Activated naive CD4-positive, alpha-beta T cell treated with anti-CD3 and anti-CD28 coated beads for 36 hours (primary cell): ENCODE measurements at regions not wholly inside any gene's neighbourhood (a gene's known extent, or its start where the extent isn't known, plus 50 kb on each side); places are given as distances from the start of the nearest gene placed in this dataset.

Experiments used
- CTCF ChIA-PET: fragments of 350-600 bp; sonication (Branson Sonifier 250); formaldehyde crosslinking; loops from one replicate; lab custom pipeline; 2021; ENCODE audit warnings: antibody characterized with exemption; lab: Charles Lee
- DNase-seq: peaks from one replicate; pipeline ENCODE4 v3.0.0-alpha.2; 2020
- H3K27ac Mint-ChIP-seq: one replicate; pipeline ENCODE4 v1.8.0; 2021; ENCODE audit warnings: mild to moderate bottlenecking, mixed read lengths
- H3K27me3 Mint-ChIP-seq: one replicate; pipeline ENCODE4 v1.8.0; 2021; ENCODE audit warnings: low read depth, mixed read lengths
- H3K36me3 Mint-ChIP-seq: one replicate; pipeline ENCODE4 v1.8.0; 2021; ENCODE audit warnings: low read depth, mixed read lengths
- H3K4me1 Mint-ChIP-seq: one replicate; pipeline ENCODE4 v1.8.0; 2021; ENCODE audit warnings: low read depth, mixed read lengths
- H3K4me3 Mint-ChIP-seq: one replicate; pipeline ENCODE4 v1.8.0; 2021; ENCODE audit warnings: mild to moderate bottlenecking, moderate library complexity, mixed read lengths
- H3K9me3 Mint-ChIP-seq: one replicate; pipeline ENCODE4 v1.8.0; 2021; ENCODE audit warnings: mixed read lengths
- intact Hi-C: fragments of 100-400 bp; cut with micrococcal nuclease; formaldehyde crosslinking; loops from one replicate; pipeline ENCODE4 v1.15.1; 2023

- DNase-seq, result no peak
- no peak overlapping the region for H3K27ac Mint-ChIP-seq
- intact Hi-C loops, result no loop called here
- peaks cover 9% of the 10 kb centered on the region for H3K27me3 Mint-ChIP-seq
- no peaks in the 10 kb centered on the region for H3K36me3 Mint-ChIP-seq
- no peak overlapping the region for H3K4me3 Mint-ChIP-seq
- peaks cover 2% of the 10 kb centered on the region for H3K9me3 Mint-ChIP-seq
- CTCF ChIA-PET, result no interaction called here
- H3K4me1 Mint-ChIP-seq, result no peaks in the 10 kb centered on the region
Measured at GRCh38 chr15:94130504-94130903, 100.9 kb upstream of the MCTP2 start.

- no peak overlapping the region for H3K4me3 Mint-ChIP-seq
- no peak for DNase-seq
- CTCF ChIA-PET, result interaction anchor here (0.6 kb wide), 1 partner anchor 1010 kb away, joined by 3 read pairs; no protein-coding TSS in a partner anchor
- no peaks in the 10 kb centered on the region for H3K36me3 Mint-ChIP-seq
- peaks cover 7% of the 10 kb centered on the region for H3K27me3 Mint-ChIP-seq
- H3K27ac Mint-ChIP-seq, result no peak overlapping the region
- intact Hi-C loops, result no loop called here
- H3K9me3 Mint-ChIP-seq, result no peaks in the 10 kb centered on the region
- no peaks in the 10 kb centered on the region for H3K4me1 Mint-ChIP-seq
Measured at GRCh38 chr15:94127006-94127405, 104.4 kb upstream of the MCTP2 start.

GRCh38 chr15:94125698-94126097 lies 105.7 kb upstream of the MCTP2 start:
- Mint-ChIP-seq H3K4me3 (no peak overlapping the region), H3K4me1 (no peaks in the 10 kb centered on the region), H3K36me3 (no peaks in the 10 kb centered on the region), H3K27ac (no peak overlapping the region), H3K9me3 (no peaks in the 10 kb centered on the region), H3K27me3 (peaks cover 3% of the 10 kb centered on the region)
- CTCF ChIA-PET, result no interaction called here
- intact Hi-C loops, result no loop called here
- no peak for DNase-seq

- no peak for DNase-seq
- intact Hi-C loops, result no loop called here
- Mint-ChIP-seq H3K27ac (no peak overlapping the region), H3K4me3 (no peak overlapping the region), H3K36me3 (no peaks in the 10 kb centered on the region), H3K27me3 (no peaks in the 10 kb centered on the region), H3K9me3 (no peaks in the 10 kb centered on the region), H3K4me1 (no peaks in the 10 kb centered on the region)
- CTCF ChIA-PET, result no interaction called here
Measured at GRCh38 chr15:94125156-94125555, 106.2 kb upstream of the MCTP2 start.

- Mint-ChIP-seq H3K4me1 (no peaks in the 10 kb centered on the region), H3K9me3 (no peaks in the 10 kb centered on the region), H3K36me3 (no peaks in the 10 kb centered on the region), H3K27me3 (no peaks in the 10 kb centered on the region), H3K27ac (no peak overlapping the region), H3K4me3 (no peak overlapping the region)
- CTCF ChIA-PET, result no interaction called here
- DNase-seq, result no peak
- intact Hi-C loops, result no loop called here
Measured at GRCh38 chr15:94122516-94122915, 108.8 kb upstream of the MCTP2 start.

- Mint-ChIP-seq H3K27me3 (no peaks in the 10 kb centered on the region), H3K27ac (no peak overlapping the region)
- intact Hi-C loops, result loop anchor here (1.0 kb wide), 5 partner anchors 123 to 1323 kb away; no protein-coding TSS in a partner anchor
Measured at GRCh38 chr15:94119923-94120775, 111.2 kb upstream of the MCTP2 start.

GRCh38 chr15:94119298-94119811 lies 112.0 kb upstream of the MCTP2 start:
- H3K27me3 Mint-ChIP-seq, result no peaks in the 10 kb centered on the region
- H3K4me3 Mint-ChIP-seq, result no peak overlapping the region
- H3K4me1 Mint-ChIP-seq, result no peaks in the 10 kb centered on the region
- no peak for DNase-seq
- no peaks in the 10 kb centered on the region for H3K36me3 Mint-ChIP-seq
- intact Hi-C loops, result no loop called here
- H3K9me3 Mint-ChIP-seq, result no peaks in the 10 kb centered on the region
- H3K27ac Mint-ChIP-seq, result no peak overlapping the region
- CTCF ChIA-PET, result interaction anchor here (0.8 to 2.0 kb wide), 9 partner anchors 9 to 1084 kb away, joined by 3 to 15 read pairs (median 3); no protein-coding TSS in a partner anchor

More at GRCh38 chr15:94119923-94120775, 111.2 kb upstream of the MCTP2 start:
- no peaks in the 10 kb centered on the region for H3K9me3 Mint-ChIP-seq
- no peaks in the 10 kb centered on the region for H3K36me3 Mint-ChIP-seq
- DNase-seq, result peak; percentile 75
- no peaks in the 10 kb centered on the region for H3K4me1 Mint-ChIP-seq
- CTCF ChIA-PET, result interaction anchor here (0.6 to 2.0 kb wide), 18 partner anchors 8 to 1102 kb away, joined by 3 to 15 read pairs (median 3); no protein-coding TSS in a partner anchor
- no peak overlapping the region for H3K4me3 Mint-ChIP-seq

GRCh38 chr15:94110476-94111130 lies 120.8 kb upstream of the MCTP2 start:
- CTCF ChIA-PET, result no interaction called here
- no peaks in the 10 kb centered on the region for H3K9me3 Mint-ChIP-seq
- no peaks in the 10 kb centered on the region for H3K36me3 Mint-ChIP-seq
- peaks cover 8% of the 10 kb centered on the region for H3K27me3 Mint-ChIP-seq
- no peak overlapping the region for H3K27ac Mint-ChIP-seq
- no peak overlapping the region for H3K4me3 Mint-ChIP-seq
- no peak for DNase-seq
- H3K4me1 Mint-ChIP-seq, result no peaks in the 10 kb centered on the region
- intact Hi-C loops, result no loop called here

GRCh38 chr15:94107652-94108051 lies 123.7 kb upstream of the MCTP2 start:
- DNase-seq, result no peak
- Mint-ChIP-seq H3K27ac (no peak overlapping the region), H3K4me1 (no peaks in the 10 kb centered on the region), H3K27me3 (peaks cover 17% of the 10 kb centered on the region), H3K9me3 (peaks cover 1% of the 10 kb centered on the region), H3K4me3 (no peak overlapping the region), H3K36me3 (no peaks in the 10 kb centered on the region)
- CTCF ChIA-PET, result interaction anchor here (2.7 kb wide), 1 partner anchor 12 kb away, joined by 15 read pairs; no protein-coding TSS in a partner anchor
- intact Hi-C loops, result no loop called here

- Mint-ChIP-seq H3K4me1 (no peaks in the 10 kb centered on the region), H3K36me3 (no peaks in the 10 kb centered on the region), H3K27me3 (peaks cover 27% of the 10 kb centered on the region), H3K27ac (no peak overlapping the region), H3K4me3 (no peak overlapping the region), H3K9me3 (peaks cover 1% of the 10 kb centered on the region)
- no peak for DNase-seq
- CTCF ChIA-PET, result no interaction called here
- intact Hi-C loops, result no loop called here
Measured at GRCh38 chr15:94105760-94106159, 125.6 kb upstream of the MCTP2 start.

- CTCF ChIA-PET, result no interaction called here
- no peak for DNase-seq
- H3K36me3 Mint-ChIP-seq, result no peaks in the 10 kb centered on the region
- H3K27ac Mint-ChIP-seq, result no peak overlapping the region
- H3K27me3 Mint-ChIP-seq, result peaks cover 23% of the 10 kb centered on the region
- H3K9me3 Mint-ChIP-seq, result peaks cover 1% of the 10 kb centered on the region
- intact Hi-C loops, result no loop called here
- no peaks in the 10 kb centered on the region for H3K4me1 Mint-ChIP-seq
- no peak overlapping the region for H3K4me3 Mint-ChIP-seq
Measured at GRCh38 chr15:94100863-94101262, 130.5 kb upstream of the MCTP2 start.

- Mint-ChIP-seq H3K27ac (no peak overlapping the region), H3K9me3 (peaks cover 1% of the 10 kb centered on the region), H3K4me1 (no peaks in the 10 kb centered on the region), H3K27me3 (peaks cover 20% of the 10 kb centered on the region), H3K4me3 (no peak overlapping the region), H3K36me3 (no peaks in the 10 kb centered on the region)
- no peak for DNase-seq
- CTCF ChIA-PET, result interaction anchor here (0.8 kb wide), 1 partner anchor 13 kb away, joined by 3 read pairs; no protein-coding TSS in a partner anchor
- intact Hi-C loops, result no loop called here
Measured at GRCh38 chr15:94099574-94099960, 131.8 kb upstream of the MCTP2 start.
